Gastroesophageal sphincter (tissue), 4 donors: ENCODE measurements at regions not wholly inside any gene's neighbourhood (a gene's known extent, or its start where the extent isn't known, plus 50 kb on each side); places are given as distances from the start of the nearest gene placed in this dataset.

Source experiments
- ATAC-seq: fragments of 150-250 bp; one replicate; pipeline ENCODE4 v1.9.1; 2016; ENCODE audit warnings: mild to moderate bottlenecking, moderate library complexity
- H3K27ac ChIP-seq, 4 donors: fragments of 200-600 bp; sonication (generic) in 3 of 4; 1 replicate in 3 of 4; 2 replicates in 1 of 4; pipeline ENCODE4 v1.5.1; 2016 to 2019
- H3K27me3 ChIP-seq: fragments of 200-600 bp; sonication (generic); one replicate; pipeline ENCODE4 v1.5.1; 2019
- H3K36me3 ChIP-seq, 2 donors: fragments of 200-600 bp; sonication (generic); one replicate each; pipeline ENCODE4 v1.5.1; 2019; ENCODE audit warnings: control low read depth in 1 of 2
- H3K4me1 ChIP-seq, 3 donors: fragments of 200-600 bp; sonication (generic); 1 replicate in 2 of 3; 2 replicates in 1 of 3; pipeline ENCODE4 v1.5.1; 2016 to 2019; ENCODE audit warnings: control low read depth in 2 of 3
- H3K4me3 ChIP-seq, 2 donors: fragments of 200-600 bp; sonication (generic); one replicate each; pipeline ENCODE4 v1.5.1; 2019; ENCODE audit warnings: mild to moderate bottlenecking in 1 of 2, moderate library complexity in 1 of 2
- H3K9me3 ChIP-seq, 3 donors: fragments of 200-600 bp; sonication (generic); one replicate each; pipeline ENCODE4 v1.5.1; 2017 to 2019; ENCODE audit warnings: control low read depth in 2 of 3
- CTCF ChIP-seq, 4 experiments: fragments of 200-600 bp in 2 of 4; fragments of 450-650 bp in 2 of 4; sonication (generic) in 1 of 4; IDR thresholded peaks; one replicate each; pipeline ENCODE4 v1.5.1; 2017 to 2019; ENCODE audit warnings: antibody characterized with exemption in 4 of 4, mild to moderate bottlenecking in 2 of 4, moderate library complexity in 2 of 4
- EP300 ChIP-seq: sonication (generic); formaldehyde crosslinking; IDR thresholded peaks from one replicate; pipeline ENCODE4 v1.6.1; 2017; ENCODE audit warnings: antibody characterized with exemption, mild to moderate bottlenecking
- POLR2A ChIP-seq, 2 donors: fragments of 450-650 bp; IDR thresholded peaks; one replicate each; pipeline ENCODE4 v1.6.1; 2017; ENCODE audit warnings: antibody characterized with exemption in 2 of 2, mild to moderate bottlenecking in 2 of 2, moderate library complexity in 1 of 2
- POLR2AphosphoS5 ChIP-seq: sonication (generic); formaldehyde crosslinking; IDR thresholded peaks from one replicate; pipeline ENCODE4 v1.6.1; 2017; ENCODE audit warnings: antibody characterized with exemption
- WGBS, 2 donors: methylation state at CpG; one replicate each; pipeline ENCODE4 v1.1.5; 2018; ENCODE audit warnings: low coverage in 1 of 2; 5-methylcytosine and 5-hydroxymethylcytosine counted together

GRCh38 chr3:53941950-53942349, 50.3 kb upstream of the SELENOK start:
- ATAC-seq: no peak
- 51 to 60% methylated on average over 5 of the region's 5 CpGs for WGBS, 2 donors
- no peaks in the 10 kb centered on the region for H3K36me3 ChIP-seq
- H3K9me3 ChIP-seq: peaks cover 0 to 11% (median 0%) of the 10 kb centered on the region in 3 donors
- TF ChIP-seq CTCF (IDR thresholded peaks at IDR 0.05) (no peak), EP300 (no peak), POLR2A (IDR thresholded peaks at IDR 0.05) (no peak), POLR2AphosphoS5 (no peak)
- H3K4me3 ChIP-seq: no peak overlapping the region
- H3K27ac ChIP-seq: no peak overlapping the region
- peaks cover 17% of the 10 kb centered on the region for H3K27me3 ChIP-seq
- no peaks in the 10 kb centered on the region for H3K4me1 ChIP-seq
